K562 (cell line): ENCODE measurements at regions not wholly inside any gene's neighbourhood (a gene's known extent, or its start where the extent isn't known, plus 50 kb on each side); places are given as distances from the start of the nearest gene placed in this dataset.

Experiments used
- ATAC-seq: fragments of 200-7000 bp; cut with Tn5 transposase; 3 replicates; pipeline ENCODE4 v1.9.1; 2020; ENCODE audit warnings: moderate library complexity
- BruUV-seq: library from RNA; stranded (reverse); fragments of 400-500 nt; replicated peaks from 2 replicates; lab custom pipeline; 2021; lab: Mats Ljungman, UMichigan
- CTCF ChIA-PET: fragments of 300-600 bp; formaldehyde crosslinking; extraction: SDS; loops from one replicate; lab custom pipeline; 2021; ENCODE audit warnings: low intra/inter-chr PET ratio; lab: Yijun Ruan, JAX
- POLR2A ChIA-PET: fragments of 300-600, 350-650 bp; sonication (Branson Sonifier 250); formaldehyde crosslinking; extraction: SDS; loops from one replicate; lab custom pipeline; 2021; ENCODE audit warnings: antibody characterized with exemption, inconsistent platforms; lab: Yijun Ruan, JAX
- DNase-seq, 4 experiments: peaks; one replicate each; pipeline versions ENCODE4 v3.0.0 to v3.0.0-alpha.2; 2011 to 2018; ENCODE audit warnings: low spot score in 3 of 4, mixed read lengths in 3 of 4; ENCODE audit errors: extremely low read depth in 1 of 4
- FAIRE-seq: peaks from 2 replicates; lab custom pipeline; 2011; peaks lifted over from hg19 to GRCh38; lab: Jason Lieb, UNC
- H2AFZ ChIP-seq: 2 replicates; pipeline ENCODE4 v1.6.0; 2011; ENCODE audit warnings: low read depth, low read length, control low read depth, inconsistent platforms
- H3K27ac ChIP-seq: fragments of 200-600 bp; 3 replicates; pipeline ENCODE4 v1.8.0; 2011; ENCODE audit warnings: low read depth, mild to moderate bottlenecking, control low read depth, inconsistent platforms, low read length, moderate library complexity, mixed read lengths; ENCODE audit errors: extremely low read depth
- H3K27me3 ChIP-seq, 2 experiments: fragments of 300-600 bp in 1 of 2; 2 replicates in 1 of 2; 3 replicates in 1 of 2; pipeline versions ENCODE4 v1.6.0 to v1.8.0; 2011; ENCODE audit warnings: inconsistent platforms in 2 of 2, low read length in 2 of 2, mild to moderate bottlenecking in 1 of 2, mixed read lengths in 1 of 2, moderate library complexity in 1 of 2; ENCODE audit not compliant: control insufficient read depth in 2 of 2, insufficient read depth in 2 of 2
- H3K36me3 ChIP-seq: fragments of 300-600 bp; 3 replicates; pipeline ENCODE4 v1.8.0; 2011; ENCODE audit warnings: mild to moderate bottlenecking, low read length, inconsistent platforms; ENCODE audit not compliant: control insufficient read depth, insufficient read depth
- H3K4me1 ChIP-seq, 2 experiments: fragments of 200-600 bp in 1 of 2; replicated peaks in 1 of 2; 2 replicates in 1 of 2; 3 replicates in 1 of 2; pipeline versions ENCODE4 v1.5.1 to v1.8.0; 2011; ENCODE audit warnings: inconsistent platforms in 2 of 2, low read length in 2 of 2, mild to moderate bottlenecking in 1 of 2, mixed read lengths in 1 of 2, moderate library complexity in 1 of 2; ENCODE audit not compliant: control insufficient read depth in 2 of 2, insufficient read depth in 2 of 2
- H3K4me2 ChIP-seq: 2 replicates; pipeline ENCODE4 v1.6.1; 2011; ENCODE audit warnings: low read length, control low read depth, inconsistent platforms, mixed read lengths; ENCODE audit not compliant: insufficient read depth
- H3K4me3 ChIP-seq: fragments of 200-600 bp; sonication (generic), shearing (Covaris generic); 2 replicates; pipeline ENCODE4 v1.5.1; 2016; ENCODE audit warnings: control low read depth, inconsistent platforms
- H3K79me2 ChIP-seq: fragments of 200-600 bp; 3 replicates; pipeline ENCODE4 v1.8.0; 2011; ENCODE audit warnings: low read length, inconsistent platforms; ENCODE audit not compliant: control insufficient read depth, insufficient read depth
- H3K9ac ChIP-seq, 2 experiments: 2 replicates each; pipeline versions ENCODE4 v1.6.0 to v1.6.1; 2011; ENCODE audit warnings: low read depth in 2 of 2, low read length in 2 of 2, control low read depth in 1 of 2, inconsistent platforms in 1 of 2, mild to moderate bottlenecking in 1 of 2, mixed read lengths in 1 of 2; ENCODE audit not compliant: insufficient read depth in 1 of 2
- H3K9me1 ChIP-seq: one replicate; pipeline ENCODE4 v1.6.0; 2011; ENCODE audit warnings: inconsistent platforms, mild to moderate bottlenecking, low read length, moderate library complexity; ENCODE audit not compliant: control insufficient read depth, insufficient read depth
- H3K9me3 ChIP-seq: replicated peaks from 2 replicates; pipeline ENCODE4 v1.5.1; 2011; ENCODE audit warnings: low read depth, low read length, inconsistent platforms; ENCODE audit not compliant: control insufficient read depth, insufficient read depth
- H4K20me1 ChIP-seq: replicated peaks from 2 replicates; pipeline ENCODE4 v1.6.1; 2011; ENCODE audit warnings: low read length, inconsistent platforms, mixed read lengths; ENCODE audit not compliant: control insufficient read depth, insufficient read depth
- TAL1 ChIP-seq: fragments of 450-650 bp; IDR thresholded peaks from 2 replicates; pipeline ENCODE4 v1.6.1; 2016; ENCODE audit warnings: mild to moderate bottlenecking
- ZNF217 ChIP-seq: sonication (generic); formaldehyde crosslinking; IDR thresholded peaks from 2 replicates; pipeline ENCODE4 v1.8.0; 2022; ENCODE audit warnings: mild to moderate bottlenecking, missing genetic modification reagents
- WGBS: fragments of 100-300 bp; shearing (Covaris generic); methylation state at CpG from one replicate; pipeline ENCODE4 v1.1.6; 2016; ENCODE audit warnings: low coverage, mixed read lengths; ENCODE audit not compliant: insufficient coverage; ENCODE audit errors: missing lambda C conversion rate; 5-methylcytosine and 5-hydroxymethylcytosine counted together
- in situ Hi-C: fragments of 300-500 bp; cut with MboI; formaldehyde crosslinking; loops from 4 replicates; pipeline ENCODE4 v1.15.0; 2018; ENCODE audit warnings: inconsistent platforms, mixed read lengths
- intact Hi-C: fragments of 100-400 bp; cut with micrococcal nuclease; formaldehyde crosslinking; loops from 2 replicates; pipeline ENCODE4 v1.14.2; 2022
- TF ChIP-seq, protein P1 (sequence below), 2 experiments: IDR thresholded peaks in 1 of 2; conservative IDR thresholded peaks in 1 of 2; 2 replicates each; pipeline ENCODE4 v1.6.1; 2016; ENCODE audit warnings: low read depth in 2 of 2, mild to moderate bottlenecking in 1 of 2, missing compliant biosample characterization in 1 of 2, missing genetic modification characterization in 1 of 2, moderate library complexity in 1 of 2

DNA sequence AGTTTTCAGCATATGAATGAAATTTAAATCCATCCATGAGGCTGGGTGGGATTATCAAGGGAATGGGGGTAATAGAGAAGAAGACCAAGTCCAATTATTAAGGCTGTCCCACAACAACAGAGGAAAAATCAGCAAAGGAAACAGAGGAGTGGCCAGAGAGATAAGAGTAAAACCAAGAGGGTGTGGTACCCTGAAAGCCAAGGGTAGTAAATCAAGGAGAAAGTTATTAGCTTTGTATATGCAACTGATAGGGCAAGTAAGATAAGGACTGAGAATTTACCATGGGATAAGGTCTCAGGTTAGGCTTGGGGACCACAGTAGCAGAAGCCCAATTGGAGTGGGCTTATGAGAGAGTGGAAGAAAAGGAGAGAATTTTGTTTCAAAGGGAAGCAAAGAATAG, 134.5 kb downstream of the NUAK1 start (continued):
- TF ChIP-seq, protein P1, sequence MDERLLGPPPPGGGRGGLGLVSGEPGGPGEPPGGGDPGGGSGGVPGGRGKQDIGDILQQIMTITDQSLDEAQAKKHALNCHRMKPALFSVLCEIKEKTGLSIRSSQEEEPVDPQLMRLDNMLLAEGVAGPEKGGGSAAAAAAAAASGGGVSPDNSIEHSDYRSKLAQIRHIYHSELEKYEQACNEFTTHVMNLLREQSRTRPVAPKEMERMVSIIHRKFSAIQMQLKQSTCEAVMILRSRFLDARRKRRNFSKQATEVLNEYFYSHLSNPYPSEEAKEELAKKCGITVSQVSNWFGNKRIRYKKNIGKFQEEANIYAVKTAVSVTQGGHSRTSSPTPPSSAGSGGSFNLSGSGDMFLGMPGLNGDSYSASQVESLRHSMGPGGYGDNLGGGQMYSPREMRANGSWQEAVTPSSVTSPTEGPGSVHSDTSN (CRISPR knock-in tag; IDR thresholded peaks at IDR 0.05; ENCODE audit: low read depth): no peak
- TF ChIP-seq, protein P1 (tag; conservative IDR thresholded peaks at IDR 0.05; ENCODE audit: low read depth): 0 out of 2 replicates have a peak, but pooled peaks have one; percentile 33
- TF ChIP-seq TAL1: peak; percentile 44
- TF ChIP-seq, all 486 proteins: peak for 9

DNA sequence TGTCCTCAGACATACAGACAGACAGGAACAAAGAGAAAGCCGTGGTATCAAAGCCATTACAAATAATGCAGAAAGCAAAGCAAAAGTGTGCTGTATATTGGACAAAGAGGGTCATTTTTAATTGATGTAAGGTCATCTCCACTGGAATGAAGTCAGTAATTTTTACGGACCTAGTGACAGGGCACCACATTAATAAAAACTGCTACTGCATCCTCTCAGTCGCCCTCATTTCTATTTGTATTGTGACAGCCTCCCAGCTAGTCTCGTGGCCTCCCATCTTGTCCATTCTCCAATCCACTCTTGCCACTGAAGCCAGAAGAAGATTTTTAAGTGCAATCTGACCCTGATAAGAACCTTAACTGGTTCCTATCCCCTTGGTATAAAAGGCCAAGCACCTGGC, 132.4 kb downstream of the NUAK1 start:
- H3K27me3 ChIP-seq: no peaks in the 10 kb centered on the region
- no peaks in the 10 kb centered on the region for H3K79me2 ChIP-seq
- no peaks in the 10 kb centered on the region for H3K4me1 ChIP-seq
- POLR2A ChIA-PET: no interaction called here
- in situ Hi-C loops (no loop called here), intact Hi-C loops (no loop called here)
- H3K27ac ChIP-seq: no peak overlapping the region
- 0% methylated on average over 4 of the region's 4 CpGs for WGBS
- no peak for TF ChIP-seq ZNF217 (CRISPR knock-in tag)
- H3K9me1 ChIP-seq: no peaks in the 10 kb centered on the region
- H3K9me3 ChIP-seq: no peaks in the 10 kb centered on the region
- no TSS peak for BruUV-seq
- CTCF ChIA-PET: no interaction called here
- H3K36me3 ChIP-seq: no peaks in the 10 kb centered on the region
- DNase-seq (no peak), ATAC-seq (no peak), FAIRE-seq (no peak)
- H4K20me1 ChIP-seq: no peaks in the 10 kb centered on the region
- no peak overlapping the region for H3K9ac ChIP-seq
- no peak overlapping the region for H3K4me3 ChIP-seq
- H3K4me2 ChIP-seq: no peak overlapping the region
- H2AFZ ChIP-seq: no peak overlapping the region
